ENCODE measurements at regions not wholly inside any gene's neighbourhood (a gene's known extent, or its start where the extent isn't known, plus 50 kb on each side); places are given as distances from the start of the nearest gene placed in this dataset.

- intact Hi-C loops (cut with micrococcal nuclease), result loop anchor here (10.0 kb wide), 1 partner anchor 57 kb away; no protein-coding TSS in a partner anchor
Measured at GRCh38 chr9:38287420-38287985, 105.0 kb upstream of the ALDH1B1 start.

GRCh38 chr9:38286766-38287165, 105.7 kb upstream of the ALDH1B1 start:
- intact Hi-C loops (cut with micrococcal nuclease), result loop anchor here (10.0 kb wide), 1 partner anchor 58 kb away; no protein-coding TSS in a partner anchor

GRCh38 chr9:38286357-38286756, 106.1 kb upstream of the ALDH1B1 start:
- intact Hi-C loops (cut with micrococcal nuclease), result loop anchor here (10.0 kb wide), 1 partner anchor 58 kb away; no protein-coding TSS in a partner anchor

- intact Hi-C loops (cut with micrococcal nuclease), result loop anchor here (10.0 kb wide), 1 partner anchor 60 kb away; no protein-coding TSS in a partner anchor
Measured at GRCh38 chr9:38285236-38285635, 107.3 kb upstream of the ALDH1B1 start.

GRCh38 chr9:38284588-38285051, 107.9 kb upstream of the ALDH1B1 start:
- intact Hi-C loops (cut with micrococcal nuclease), result loop anchor here (10.0 kb wide), 1 partner anchor 60 kb away; no protein-coding TSS in a partner anchor

GRCh38 chr9:38284039-38284575, 108.4 kb upstream of the ALDH1B1 start:
- intact Hi-C loops (cut with micrococcal nuclease), result loop anchor here (10.0 kb wide), 1 partner anchor 61 kb away; no protein-coding TSS in a partner anchor

GRCh38 chr9:38282756-38283155, 109.7 kb upstream of the ALDH1B1 start:
- intact Hi-C loops (cut with micrococcal nuclease), result loop anchor here (10.0 kb wide), 1 partner anchor 62 kb away; no protein-coding TSS in a partner anchor

- intact Hi-C loops (cut with micrococcal nuclease), result loop anchor here (10.0 kb wide), 1 partner anchor 63 kb away; no protein-coding TSS in a partner anchor
Measured at GRCh38 chr9:38281917-38282316, 110.6 kb upstream of the ALDH1B1 start.

GRCh38 chr9:38281196-38281595, 111.3 kb upstream of the ALDH1B1 start:
- intact Hi-C loops (cut with micrococcal nuclease), result loop anchor here (10.0 kb wide), 1 partner anchor 64 kb away; no protein-coding TSS in a partner anchor

GRCh38 chr9:38280251-38280800, 112.2 kb upstream of the ALDH1B1 start:
- intact Hi-C loops (cut with micrococcal nuclease), result loop anchor here (10.0 kb wide), 1 partner anchor 64 kb away; no protein-coding TSS in a partner anchor

GRCh38 chr9:38278931-38279679, 113.4 kb upstream of the ALDH1B1 start:
- intact Hi-C loops (cut with micrococcal nuclease), result no loop called here

- intact Hi-C loops (cut with micrococcal nuclease), result no loop called here
Measured at GRCh38 chr9:38278457-38278856, 114.0 kb upstream of the ALDH1B1 start.

- intact Hi-C loops (cut with micrococcal nuclease), result no loop called here
Measured at GRCh38 chr9:38277601-38278200, 114.8 kb upstream of the ALDH1B1 start.

- intact Hi-C loops (cut with micrococcal nuclease), result no loop called here
Measured at GRCh38 chr9:38276771-38277439, 115.6 kb upstream of the ALDH1B1 start.

- intact Hi-C loops (cut with micrococcal nuclease), result no loop called here
Measured at GRCh38 chr9:38274800-38275199, 117.7 kb upstream of the ALDH1B1 start.

GRCh38 chr9:38272710-38273109, 119.8 kb upstream of the ALDH1B1 start:
- intact Hi-C loops (cut with micrococcal nuclease), result no loop called here

- intact Hi-C loops (cut with micrococcal nuclease), result no loop called here
Measured at GRCh38 chr9:38271666-38272241, 120.7 kb upstream of the ALDH1B1 start.

- intact Hi-C loops (cut with micrococcal nuclease), result no loop called here
Measured at GRCh38 chr9:38269775-38270174, 122.7 kb upstream of the ALDH1B1 start.

- intact Hi-C loops (cut with micrococcal nuclease), result no loop called here
Measured at GRCh38 chr9:38263532-38263931, 129.0 kb upstream of the ALDH1B1 start.

GRCh38 chr9:38259519-38260218, 132.8 kb upstream of the ALDH1B1 start:
- intact Hi-C loops (cut with micrococcal nuclease), result no loop called here
